Stimulated activated CD8-positive, alpha-beta memory T cell treated with anti-CD3 and anti-CD28 coated beads, Interleukin-15, amount 100 ng/mL, for 24 hours (primary cell): ENCODE measurements at regions not wholly inside any gene's neighbourhood (a gene's known extent, or its start where the extent isn't known, plus 50 kb on each side); places are given as distances from the start of the nearest gene placed in this dataset.

Experiments
- DNase-seq: peaks from one replicate; pipeline ENCODE4 v3.0.0-alpha.2; 2020; ENCODE audit warnings: low read depth

- DNase-seq = no peak
These were observed 1153.7 kb downstream of the BRD1 start for GRCh38 chr22:48673806-48674500.

DNA sequence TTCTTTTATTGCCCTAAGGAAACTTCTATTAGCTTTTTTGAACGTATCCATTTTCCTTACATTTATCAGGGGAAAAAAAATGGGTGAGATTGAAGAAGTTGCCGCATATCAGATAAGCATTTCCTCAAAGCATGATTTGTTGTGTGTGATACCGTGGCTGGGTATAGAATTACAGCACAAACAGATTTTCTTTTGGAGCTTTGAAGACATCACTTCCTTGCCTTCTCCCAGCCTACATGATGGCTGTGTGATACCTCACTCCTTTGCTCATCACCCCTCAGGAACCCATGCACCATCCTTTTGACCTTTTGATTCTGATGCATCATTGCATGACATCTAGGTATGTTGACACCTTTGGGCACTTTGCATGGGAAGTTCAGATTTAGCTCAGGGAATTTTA lies 1155.3 kb downstream of the BRD1 start:
- no peak for DNase-seq

GRCh38 chr22:48670731-48671130 lies 1156.9 kb downstream of the BRD1 start:
- DNase-seq = no peak

GRCh38 chr22:48669986-48670716 lies 1157.5 kb downstream of the BRD1 start:
- DNase-seq = no peak

- DNase-seq = no peak
These were observed 1158.4 kb downstream of the BRD1 start for GRCh38 chr22:48669226-48669625.

DNA sequence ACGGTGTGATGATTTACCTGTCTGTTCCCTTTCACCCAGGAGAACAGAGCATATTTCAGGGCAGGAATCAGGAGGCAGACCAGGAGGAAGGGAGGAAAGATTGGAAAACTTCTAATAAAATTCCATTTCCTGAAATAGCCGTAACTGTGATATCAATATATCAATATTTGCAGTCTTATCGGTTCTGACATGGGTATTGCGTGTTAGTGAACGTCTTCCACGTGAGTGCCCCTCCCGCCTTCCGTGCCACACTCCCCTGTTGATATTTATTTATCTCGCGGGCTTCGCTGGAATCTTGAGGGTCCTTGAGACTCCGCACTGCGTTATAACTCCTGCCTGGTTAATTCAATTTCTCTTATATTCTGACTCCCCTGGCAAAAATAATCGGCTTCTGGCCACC lies 1160.4 kb downstream of the BRD1 start:
- DNase-seq = no peak

GRCh38 chr22:48666620-48667019 lies 1161.1 kb downstream of the BRD1 start:
- no peak for DNase-seq

- DNase-seq = no peak
These were observed 1162.2 kb downstream of the BRD1 start for GRCh38 chr22:48665311-48665995.

- DNase-seq = no peak
These were observed 1163.1 kb downstream of the BRD1 start for GRCh38 chr22:48664586-48664985.

DNA sequence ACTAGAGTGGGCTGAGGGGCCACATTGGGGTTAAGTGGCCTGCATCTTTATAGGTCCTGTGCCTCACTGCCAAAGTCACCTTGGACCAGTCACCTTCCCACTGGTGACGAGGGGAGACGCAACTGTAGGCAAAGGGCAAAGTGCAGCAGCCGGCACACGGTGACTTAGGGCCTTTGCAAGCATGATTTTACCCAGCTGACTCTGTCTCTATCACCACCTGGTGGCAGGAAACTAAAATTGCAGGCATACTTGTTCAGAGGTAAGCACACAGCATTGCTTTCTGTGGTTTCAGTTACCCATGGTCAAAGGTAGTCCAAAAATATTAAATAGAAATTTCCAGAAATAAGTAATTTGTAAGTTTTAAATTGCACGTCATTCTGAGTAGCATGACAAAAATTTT lies 1164.4 kb downstream of the BRD1 start:
- no peak for DNase-seq

- DNase-seq = no peak
These were observed 1165.1 kb downstream of the BRD1 start for GRCh38 chr22:48662476-48663135.

- DNase-seq = no peak
These were observed 1165.7 kb downstream of the BRD1 start for GRCh38 chr22:48661984-48662383.

GRCh38 chr22:48660790-48661740 lies 1166.6 kb downstream of the BRD1 start:
- DNase-seq = no peak

DNA sequence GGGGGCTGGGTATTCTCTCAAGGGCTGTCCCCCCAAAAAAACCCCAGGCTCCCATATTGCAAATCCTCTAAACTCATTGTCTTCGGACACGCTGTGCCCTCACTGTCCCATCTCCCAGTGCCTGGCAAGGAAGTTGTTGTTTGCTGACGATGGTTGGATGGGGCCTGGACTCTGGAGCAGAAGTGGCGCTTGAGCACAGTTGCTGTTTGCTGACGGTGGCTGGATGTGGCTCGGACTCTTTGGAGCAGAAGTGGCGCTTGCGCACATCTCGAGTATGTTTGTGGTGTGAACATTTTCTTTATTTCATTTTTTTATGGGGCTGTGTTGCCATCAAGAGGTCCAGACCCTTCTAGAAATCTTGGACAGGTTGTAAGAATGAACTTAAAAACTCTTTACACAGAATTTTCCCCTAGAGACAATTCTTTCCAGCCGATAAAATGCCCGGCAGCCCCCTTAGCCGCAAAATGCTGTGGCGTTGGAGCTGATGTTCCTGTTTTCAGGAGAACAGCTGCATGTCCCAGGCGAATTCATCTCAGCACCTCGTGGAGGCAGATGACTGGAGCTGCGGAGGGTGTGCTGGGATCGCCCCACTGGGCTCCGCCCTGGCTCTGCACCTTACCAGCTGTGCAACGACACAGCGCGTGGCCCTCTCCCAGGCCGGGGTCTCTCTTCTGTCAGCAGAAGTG lies 1167.4 kb downstream of the BRD1 start:
- DNase-seq = no peak

DNA sequence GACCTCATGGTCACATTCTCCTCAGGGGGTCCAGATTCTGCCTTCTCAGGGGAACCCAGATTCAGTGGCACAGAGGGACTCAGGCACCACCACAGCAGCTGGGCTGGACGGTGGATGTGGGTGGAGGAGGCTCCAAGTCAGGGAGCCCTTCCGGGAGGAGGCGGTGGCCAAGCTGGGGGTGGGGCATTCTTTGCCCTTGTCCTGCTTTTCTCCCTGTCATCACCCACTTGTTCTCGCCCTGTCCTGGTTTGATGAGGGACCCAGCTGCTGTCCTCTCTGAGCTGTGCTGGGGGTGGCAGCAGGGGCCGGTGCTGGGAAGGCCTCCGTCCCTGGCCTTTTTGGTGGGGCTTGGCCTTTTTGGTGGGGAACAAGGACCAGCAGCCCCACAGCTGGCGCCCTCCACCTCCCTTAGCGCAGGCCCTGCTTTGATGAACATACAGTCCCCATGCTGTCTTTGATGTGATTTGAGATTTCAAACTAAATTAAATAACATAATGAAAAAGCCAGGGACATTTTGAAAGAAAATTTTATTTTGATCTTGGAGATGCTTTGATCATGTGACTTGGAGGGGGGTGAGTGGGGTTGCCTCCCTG lies 1168.2 kb downstream of the BRD1 start:
- DNase-seq = no peak

DNA sequence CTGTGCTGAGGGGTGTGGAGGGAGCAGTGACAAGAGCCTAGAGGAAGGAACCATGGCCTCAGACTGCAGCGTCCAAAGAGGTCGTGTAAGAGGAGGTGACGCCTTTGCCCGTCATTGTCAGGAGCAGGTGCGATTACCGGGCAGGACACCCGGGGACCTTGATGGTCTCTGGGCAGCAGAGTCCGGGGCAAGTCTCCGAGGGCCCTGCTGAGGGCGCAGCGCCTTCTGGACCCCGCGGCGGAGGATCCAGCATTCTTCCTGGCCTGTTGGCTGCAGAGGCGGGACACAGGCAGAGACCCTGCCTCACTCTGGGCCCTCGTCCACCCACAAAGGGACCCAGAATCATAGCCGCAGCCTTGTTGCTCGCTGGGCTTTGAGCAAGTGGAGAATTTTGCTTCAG lies 1168.8 kb downstream of the BRD1 start:
- no peak for DNase-seq

GRCh38 chr22:48658246-48658645 lies 1169.4 kb downstream of the BRD1 start:
- DNase-seq = no peak

DNA sequence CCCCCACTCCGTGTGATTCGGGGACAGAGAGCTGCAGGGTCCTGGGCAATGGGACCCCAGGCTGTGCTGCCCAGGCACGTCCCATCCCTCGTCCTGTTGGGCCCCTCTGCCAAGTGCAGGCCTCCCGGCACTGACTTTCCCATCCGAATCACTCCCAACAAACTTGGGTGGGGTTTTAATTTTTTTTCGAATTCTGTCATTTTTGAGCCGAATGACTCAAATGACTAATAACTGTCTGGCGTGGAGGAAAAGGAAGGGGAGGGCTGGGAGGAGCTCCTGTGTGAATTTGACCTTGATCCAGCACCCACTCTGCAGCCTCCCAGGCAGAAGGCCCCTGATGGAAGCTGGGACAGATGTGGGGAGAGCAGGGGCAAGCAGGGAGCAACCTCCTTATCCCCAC lies 1173.2 kb downstream of the BRD1 start:
- DNase-seq = no peak

- no peak for DNase-seq
These were observed 1173.7 kb downstream of the BRD1 start for GRCh38 chr22:48653929-48654328.

- no peak for DNase-seq
These were observed 1174.4 kb downstream of the BRD1 start for GRCh38 chr22:48653306-48653705.

DNA sequence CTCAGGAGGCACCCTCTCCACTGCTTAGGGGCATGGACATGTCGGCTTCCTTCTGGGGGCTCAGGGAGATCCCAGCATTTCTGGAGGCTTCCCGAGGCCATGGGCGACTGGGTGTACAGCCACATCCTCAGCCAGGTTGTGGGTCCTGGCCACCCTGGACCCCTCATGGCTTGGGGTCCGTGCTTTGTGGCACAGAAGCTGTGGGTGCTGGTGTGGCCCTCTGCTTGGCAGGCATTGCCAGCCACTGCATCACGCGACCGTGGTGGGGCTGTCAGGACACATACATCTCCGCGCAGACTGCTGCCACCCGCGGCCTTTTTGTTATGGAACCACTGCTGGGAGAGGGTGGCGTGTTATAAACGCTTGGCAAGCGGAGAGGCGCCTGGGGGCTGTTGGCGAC lies 1174.9 kb downstream of the BRD1 start:
- DNase-seq = no peak
